Astrocyte of the hippocampus (primary cell): ENCODE measurements at regions not wholly inside any gene's neighbourhood (a gene's known extent, or its start where the extent isn't known, plus 50 kb on each side); places are given as distances from the start of the nearest gene placed in this dataset.
A peak's percentile ranks its signal among the peaks of the same experiment; 100 is the strongest.
"Not testable (repeated sequence)": the region's sequence is repeated elsewhere in the genome, so short reads cannot be mapped to it uniquely, and the experiment has no call there.

Source experiments
- DNase-seq: peaks from one replicate; pipeline ENCODE4 v3.0.0; 2011; ENCODE audit warnings: low read depth, low spot score

DNA sequence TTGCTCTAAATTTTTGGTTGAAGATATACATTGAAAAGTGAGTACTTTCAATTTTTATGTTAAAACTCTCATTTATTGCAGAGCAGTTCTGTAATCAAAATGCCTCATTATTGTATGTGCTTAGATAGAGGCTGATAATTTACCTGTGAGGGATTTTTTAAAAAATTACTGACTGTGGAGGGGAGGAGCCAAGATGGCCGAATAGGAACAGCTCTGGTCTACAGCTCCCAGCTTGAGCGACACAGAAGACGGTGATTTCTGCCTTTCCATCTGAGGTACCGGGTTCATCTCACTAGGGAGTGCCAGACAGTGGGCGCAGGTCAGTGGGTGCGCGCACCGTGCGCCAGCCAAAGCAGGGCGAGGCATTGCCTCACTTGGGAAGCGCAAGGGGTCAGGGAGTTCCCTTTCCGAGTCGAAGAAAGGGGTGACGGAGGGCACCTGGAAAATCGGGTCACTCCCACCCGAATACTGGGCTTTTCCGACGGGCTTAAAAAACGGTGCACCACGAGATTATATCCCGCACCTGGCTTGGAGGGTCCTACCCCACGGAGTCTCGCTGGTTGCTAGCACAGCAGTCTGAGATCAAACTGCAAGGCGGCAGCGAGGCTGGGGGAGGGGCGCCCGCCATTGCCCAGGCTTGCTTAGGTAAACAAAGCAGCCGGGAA lies 89.4 kb downstream of the DDX11 start:
- not testable (repeated sequence) for DNase-seq

DNA sequence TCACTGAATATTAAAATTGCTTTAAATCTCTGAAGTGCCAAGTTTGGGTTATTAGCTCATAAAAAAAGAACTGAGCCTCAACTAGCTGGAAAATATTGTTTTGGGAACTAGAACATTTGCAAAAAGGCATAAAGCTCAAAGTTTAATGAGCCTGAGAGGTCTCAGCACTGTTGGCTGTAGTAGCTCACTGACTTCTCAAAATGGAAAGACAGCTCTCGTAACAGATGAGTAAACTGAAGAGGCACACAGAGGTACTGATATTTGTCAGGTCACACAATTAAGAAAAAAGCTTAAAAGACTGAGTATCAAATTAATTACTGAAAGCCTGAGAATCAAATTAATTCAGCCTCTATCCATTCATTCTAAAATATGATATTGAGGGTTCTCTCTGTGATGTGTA lies 100.6 kb downstream of the DDX11 start:
- DNase-seq, result not testable (repeated sequence)

DNA sequence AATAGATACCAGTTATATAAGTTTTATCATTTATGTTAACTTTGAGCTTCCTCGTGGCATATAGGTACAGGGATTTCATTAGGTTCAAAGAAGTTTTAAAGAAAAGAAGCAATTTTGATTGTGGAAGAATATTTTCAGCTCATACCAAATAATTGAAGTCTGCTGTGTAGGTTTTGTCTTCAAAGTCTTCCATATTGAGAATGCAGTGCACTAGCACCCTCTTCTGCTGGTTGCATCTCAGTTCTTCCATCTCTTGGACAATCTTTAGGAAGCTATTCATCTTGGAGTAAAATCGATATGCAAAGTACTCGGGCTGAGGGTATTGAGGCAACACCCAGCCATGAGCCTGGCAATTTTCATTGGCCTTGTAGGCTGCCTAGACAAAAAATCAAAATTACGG lies 103.9 kb downstream of the DDX11 start:
- not testable (repeated sequence) for DNase-seq

DNA sequence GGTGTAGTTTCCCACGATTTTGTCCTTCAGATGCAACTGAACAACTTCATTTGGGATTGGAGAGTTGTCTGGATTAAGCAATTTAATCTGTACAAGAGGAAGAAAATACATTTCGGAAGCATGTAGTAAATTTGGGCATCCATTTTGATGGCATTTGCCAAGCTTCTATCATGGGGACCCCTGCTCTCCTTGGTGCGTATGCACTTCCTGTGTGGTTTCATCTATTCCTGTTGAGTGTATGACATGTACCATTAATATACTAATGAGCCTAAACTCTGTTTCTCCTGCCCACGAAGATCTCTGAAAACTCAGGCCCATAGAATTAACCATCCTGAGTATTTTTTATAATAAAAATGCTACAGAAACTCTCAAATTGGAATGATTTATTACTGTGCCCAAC lies 105.2 kb downstream of the DDX11 start:
- not testable (repeated sequence) for DNase-seq

DNA sequence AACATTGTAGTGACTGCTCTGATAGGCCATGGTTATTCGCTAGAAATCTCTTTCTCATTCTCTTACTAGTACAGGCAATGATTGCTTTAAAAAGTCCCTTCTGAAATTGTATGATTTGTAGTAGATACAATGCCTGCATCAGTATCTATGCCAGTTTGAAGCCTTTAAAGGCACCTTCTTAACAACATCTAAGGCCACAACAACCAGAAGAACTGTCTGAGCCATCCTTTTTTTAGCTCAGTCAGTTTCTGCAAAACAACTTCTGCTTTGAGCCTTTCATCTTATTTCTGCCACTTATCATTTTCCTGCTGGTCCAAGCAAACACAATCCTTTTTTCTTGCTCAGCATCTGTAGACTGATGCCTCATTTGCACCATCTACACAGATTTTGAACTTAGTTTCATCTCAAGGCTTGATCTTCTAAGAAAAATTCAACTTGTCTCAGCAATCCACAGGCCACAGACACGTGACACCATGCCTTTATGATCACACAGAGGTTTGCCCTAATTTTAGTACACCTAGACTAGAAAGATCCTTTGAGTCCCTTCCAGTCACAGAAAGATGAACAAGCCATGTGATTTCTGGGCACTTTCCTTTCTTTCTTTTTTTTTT lies 106.1 kb downstream of the DDX11 start:
- DNase-seq, result not testable (repeated sequence)

DNA sequence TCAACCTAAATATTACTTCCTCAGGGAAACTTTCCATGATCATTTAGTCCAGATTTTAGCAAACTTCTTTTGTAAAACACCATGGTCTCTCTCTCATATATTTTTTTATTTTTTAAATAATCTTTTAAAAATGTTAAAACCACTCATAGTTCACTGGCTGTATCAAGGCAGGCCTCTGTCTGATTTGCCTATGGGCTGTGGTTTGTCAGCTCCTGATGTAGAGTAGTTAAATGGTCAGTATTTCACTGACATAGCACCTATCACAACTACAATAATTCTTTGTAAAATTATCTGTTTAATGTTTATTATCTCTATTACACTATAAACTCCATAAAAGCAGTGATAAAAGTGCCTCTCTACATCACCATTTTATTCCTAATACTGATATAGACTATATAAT lies 108.9 kb downstream of the DDX11 start:
- DNase-seq, result not testable (repeated sequence)

DNA sequence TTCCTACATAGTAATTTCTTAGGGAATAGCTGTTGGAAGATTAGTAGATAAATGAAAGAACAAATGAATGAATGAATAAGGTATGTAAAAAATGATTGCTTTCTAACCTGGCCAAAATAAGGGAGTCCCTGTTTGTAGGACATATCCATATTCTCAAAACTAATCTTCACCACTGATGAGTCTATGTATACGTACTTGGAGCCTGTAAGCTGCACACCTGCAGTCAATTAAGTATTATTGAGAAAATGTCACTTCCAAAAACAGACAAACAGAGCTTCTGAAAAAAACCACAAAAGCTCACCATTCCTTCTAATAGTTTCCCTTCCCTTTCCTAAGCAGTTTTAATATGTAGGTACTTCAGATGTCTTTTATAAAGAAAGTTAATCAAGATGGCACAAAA lies 109.4 kb downstream of the DDX11 start:
- DNase-seq, result not testable (repeated sequence)

DNA sequence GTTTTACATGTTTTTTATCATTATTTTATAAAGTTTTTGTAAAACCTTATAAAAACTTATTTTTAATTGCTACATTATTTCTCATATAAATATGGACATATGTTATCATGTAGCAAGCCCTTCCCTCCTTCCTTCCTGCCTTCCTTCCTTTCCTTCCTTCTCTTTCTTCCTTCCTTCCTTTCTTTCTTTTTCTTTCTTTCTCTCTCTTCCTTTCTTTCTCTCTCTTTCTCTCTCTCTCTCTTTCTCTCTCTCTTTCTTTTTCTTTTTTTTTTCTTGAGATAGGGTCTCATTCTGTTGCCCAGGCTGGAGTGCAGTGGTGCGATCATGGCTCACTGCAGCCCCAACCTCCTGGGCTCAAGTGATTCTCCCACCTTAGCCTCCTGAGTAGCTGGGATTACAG lies 110.2 kb downstream of the DDX11 start:
- not testable (repeated sequence) for DNase-seq

DNA sequence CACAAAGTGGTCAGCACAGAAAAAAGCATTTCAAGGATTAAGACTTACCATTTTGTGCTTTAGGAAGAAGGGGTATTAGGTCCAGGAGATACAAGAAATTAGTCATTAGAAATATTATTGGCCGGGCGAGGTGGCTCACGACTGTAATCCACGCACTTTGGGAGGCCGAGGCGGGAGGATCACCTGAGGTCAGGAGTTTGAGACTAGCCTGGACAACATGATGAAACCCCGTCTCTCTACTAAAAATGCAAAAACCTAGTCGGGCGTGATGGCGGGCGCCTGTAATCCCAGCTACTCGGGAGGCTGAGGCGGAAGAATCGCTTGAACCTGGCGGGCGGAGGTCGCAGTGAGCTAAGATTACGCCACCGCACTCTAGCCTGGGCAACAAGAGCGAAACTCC lies 111.0 kb downstream of the DDX11 start:
- DNase-seq, result not testable (repeated sequence)

DNA sequence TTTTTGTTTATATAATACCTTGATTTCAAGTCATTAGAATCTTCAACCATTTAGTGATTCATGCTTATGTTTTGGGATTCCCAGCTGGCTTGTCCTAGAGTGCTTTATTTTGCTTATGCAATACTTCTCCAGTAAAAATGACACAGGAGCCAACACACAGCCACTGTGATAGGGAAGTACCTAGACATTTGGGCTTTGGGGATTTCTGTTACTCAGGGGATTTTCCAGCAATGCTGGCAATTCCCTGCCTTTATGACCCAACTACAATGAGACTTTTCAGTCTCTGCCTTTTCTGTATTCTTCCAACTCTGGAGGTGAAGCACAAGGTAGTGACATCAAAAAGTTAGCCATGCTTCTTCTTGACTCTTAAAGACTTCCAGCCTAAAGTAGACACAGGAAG lies 119.0 kb downstream of the DDX11 start:
- not testable (repeated sequence) for DNase-seq

DNA sequence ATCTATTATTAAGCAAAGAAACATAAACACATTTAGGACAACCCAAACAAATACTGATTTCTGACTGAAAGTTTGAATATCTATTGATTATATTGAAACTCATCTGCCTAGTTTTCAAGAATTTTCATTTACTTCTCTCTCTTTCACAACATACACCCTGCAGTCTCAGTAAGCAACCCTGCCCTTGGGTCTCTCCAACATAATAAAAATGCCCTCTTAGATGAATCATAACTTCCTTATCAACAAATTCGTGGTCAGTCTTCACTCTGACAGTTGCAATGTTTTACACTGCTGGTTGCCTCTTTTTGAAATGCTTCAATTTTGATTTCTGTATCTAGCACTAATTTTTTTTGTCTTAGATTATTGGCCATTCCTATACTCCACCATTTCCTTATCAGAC lies 122.0 kb downstream of the DDX11 start:
- DNase-seq, result not testable (repeated sequence)

DNA sequence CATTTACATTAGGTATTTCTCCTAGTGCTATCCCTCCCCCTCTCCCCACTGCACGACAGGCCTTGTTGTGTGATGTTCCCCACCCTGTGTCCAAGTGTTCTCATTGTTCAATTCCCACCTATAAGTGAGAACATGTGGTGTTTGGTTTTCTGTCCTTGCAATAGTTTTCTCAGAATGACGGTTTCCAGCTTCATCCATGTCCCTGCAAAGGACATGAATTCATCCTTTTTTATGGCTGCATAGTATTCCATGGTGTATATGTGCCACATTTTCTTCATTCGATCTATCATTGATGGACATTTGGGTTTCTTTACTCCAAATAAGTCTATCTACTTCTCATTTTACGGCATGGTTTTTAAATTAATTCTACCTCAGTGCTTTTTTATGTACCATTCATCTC lies 125.8 kb downstream of the DDX11 start:
- DNase-seq, result not testable (repeated sequence)

DNA sequence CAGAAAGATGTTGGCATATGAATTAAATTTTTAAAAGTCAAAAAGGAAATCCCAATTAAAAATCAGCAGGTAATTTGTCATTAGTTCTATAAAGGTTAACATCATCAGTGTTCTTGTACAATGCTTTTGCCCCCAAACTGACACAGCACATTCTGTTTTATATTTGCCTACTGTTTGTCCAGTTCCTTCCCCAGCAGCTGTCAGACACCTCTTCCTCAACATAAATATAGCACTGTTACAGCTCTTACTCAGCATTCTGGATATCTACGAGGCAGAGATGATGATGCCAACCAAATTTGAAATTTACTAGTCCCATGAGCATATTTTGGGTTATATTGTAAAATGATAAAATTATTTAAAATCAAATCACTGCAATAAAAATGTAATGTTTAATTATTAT lies 124.6 kb downstream of the SINHCAF start:
- no peak for DNase-seq

DNA sequence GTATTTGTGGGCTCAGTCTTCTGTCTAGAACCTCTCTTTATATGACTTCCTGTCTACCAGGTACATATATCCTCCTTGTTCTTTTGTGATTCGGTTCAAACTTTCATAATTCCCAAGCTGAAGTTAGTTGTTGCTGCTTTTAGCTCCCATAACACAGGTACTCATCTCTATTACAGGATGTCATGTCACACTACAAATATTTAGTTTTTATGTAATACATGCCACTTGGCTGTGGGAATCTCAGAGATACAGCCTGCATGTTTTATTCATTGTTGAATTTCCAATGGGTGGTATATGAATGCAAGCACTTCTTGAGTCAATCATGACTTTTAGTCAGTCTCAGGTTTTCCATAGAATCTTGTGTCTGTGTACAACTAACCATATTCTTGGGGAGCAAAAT lies 122.7 kb downstream of the SINHCAF start:
- no peak for DNase-seq

DNA sequence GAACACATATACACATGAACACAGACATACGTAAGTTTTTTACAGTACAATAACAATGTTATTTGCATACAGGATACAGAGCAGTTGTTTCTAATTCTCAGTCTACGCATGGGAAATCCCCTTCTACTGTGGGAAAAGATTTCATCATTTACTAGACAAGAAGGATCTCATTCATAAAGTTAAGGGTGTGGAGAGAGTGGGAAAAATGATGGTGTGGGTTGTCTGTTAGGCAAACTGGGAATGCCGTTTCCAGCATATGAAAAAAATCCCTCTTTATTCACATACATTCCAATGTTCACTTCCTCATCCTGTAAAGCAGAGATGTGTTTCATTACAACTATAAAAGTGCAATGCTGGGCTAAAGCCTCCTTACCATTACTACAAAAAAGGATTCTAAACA lies 120.9 kb downstream of the SINHCAF start:
- no peak for DNase-seq

DNA sequence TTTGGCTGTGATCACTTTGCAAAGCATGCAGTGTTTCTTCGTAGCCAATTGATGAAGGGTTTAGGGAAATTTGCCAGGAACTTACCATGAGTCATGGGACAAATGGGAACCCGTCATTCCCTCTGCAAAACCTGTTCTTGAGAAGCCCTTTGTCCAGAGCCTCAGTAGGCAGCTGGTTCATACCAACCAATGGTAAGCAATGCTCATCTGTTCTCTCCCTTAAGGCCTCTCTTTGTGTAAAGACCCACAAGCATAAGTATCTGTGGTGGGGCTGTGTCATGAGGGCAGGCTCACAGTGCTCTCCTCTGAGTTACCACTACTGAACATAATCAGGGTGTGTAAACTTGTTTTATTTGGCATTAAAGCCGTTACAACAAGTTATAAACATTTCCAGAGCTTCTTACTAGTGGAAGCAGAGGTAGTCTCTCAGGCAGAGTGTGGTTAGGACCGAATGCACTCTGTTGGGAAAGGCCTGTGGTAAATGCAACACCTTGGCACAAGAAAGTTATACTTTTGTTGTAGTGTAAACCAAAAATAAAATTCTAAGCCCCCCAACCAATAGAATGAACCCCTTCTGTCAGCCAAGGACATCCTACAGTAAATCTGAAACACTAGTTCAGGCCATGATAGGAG lies 119.8 kb downstream of the SINHCAF start:
- DNase-seq, result peak; percentile 76

DNA sequence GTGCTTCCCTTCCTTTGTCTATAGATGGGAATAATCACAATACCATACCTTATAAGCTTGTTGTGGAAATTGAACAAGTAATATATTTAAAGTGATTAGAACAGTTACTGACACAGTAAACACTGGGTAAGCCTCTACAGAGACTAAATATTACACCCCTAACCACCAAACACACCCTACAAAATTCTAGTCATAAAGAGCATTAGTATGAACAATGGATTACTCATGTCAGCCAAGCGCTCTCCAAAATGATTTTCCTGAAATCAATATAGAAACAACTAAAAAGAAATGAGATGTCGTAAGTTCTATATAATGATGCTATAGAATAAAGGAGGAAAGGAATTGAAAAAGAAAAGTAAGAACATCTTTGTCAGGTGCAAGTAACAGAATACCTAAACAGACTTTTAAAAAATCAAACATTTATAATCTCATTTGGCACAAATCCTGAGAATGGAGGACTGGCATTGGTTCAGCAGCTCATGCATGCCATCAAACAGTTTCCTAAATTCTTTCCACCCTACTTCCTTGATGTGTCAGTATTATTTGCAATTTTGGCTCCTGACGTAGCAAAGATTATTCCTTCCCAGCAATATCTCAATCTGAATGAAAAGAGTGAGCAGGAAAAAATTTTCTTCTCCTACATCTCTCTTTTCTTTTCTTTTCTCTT lies 118.0 kb downstream of the SINHCAF start:
- no peak for DNase-seq

DNA sequence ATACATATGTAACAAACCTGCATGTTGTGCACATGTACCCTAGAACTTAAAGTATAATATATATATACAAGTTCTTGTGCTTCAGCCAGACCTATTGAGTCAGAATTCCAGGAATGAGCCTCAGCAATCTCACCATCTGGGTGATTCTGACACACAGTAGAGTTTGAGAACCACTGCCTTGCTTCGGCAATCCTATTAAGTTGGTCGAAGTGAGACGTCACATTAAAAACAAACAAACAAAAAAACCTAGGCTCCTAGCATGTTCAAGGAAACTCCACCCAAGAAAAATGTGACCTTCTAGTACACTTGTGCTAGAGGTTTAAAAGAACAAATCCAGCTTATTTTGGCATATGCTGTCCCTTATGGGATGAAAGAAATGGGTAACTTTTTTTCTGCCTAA lies 115.8 kb downstream of the SINHCAF start:
- DNase-seq, result no peak

DNA sequence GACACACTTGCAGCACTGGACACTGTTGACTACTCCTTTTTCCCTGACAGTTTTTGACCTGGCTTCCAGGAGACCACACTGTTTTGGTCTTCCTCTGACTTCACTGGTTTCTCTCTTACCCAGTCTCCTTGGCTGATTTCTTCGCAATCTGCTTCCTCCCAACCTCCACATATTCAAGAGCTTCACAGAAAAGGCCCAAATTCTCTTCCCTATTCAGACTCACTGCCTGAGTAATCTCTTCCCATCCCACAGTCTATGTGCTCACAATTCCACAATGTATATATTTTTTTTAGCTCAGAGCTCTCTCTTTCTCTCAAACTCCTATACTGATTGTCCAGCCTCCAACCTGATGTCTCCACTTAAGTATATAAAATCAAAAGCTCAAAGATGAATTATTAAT lies 115.4 kb downstream of the SINHCAF start:
- DNase-seq, result no peak

DNA sequence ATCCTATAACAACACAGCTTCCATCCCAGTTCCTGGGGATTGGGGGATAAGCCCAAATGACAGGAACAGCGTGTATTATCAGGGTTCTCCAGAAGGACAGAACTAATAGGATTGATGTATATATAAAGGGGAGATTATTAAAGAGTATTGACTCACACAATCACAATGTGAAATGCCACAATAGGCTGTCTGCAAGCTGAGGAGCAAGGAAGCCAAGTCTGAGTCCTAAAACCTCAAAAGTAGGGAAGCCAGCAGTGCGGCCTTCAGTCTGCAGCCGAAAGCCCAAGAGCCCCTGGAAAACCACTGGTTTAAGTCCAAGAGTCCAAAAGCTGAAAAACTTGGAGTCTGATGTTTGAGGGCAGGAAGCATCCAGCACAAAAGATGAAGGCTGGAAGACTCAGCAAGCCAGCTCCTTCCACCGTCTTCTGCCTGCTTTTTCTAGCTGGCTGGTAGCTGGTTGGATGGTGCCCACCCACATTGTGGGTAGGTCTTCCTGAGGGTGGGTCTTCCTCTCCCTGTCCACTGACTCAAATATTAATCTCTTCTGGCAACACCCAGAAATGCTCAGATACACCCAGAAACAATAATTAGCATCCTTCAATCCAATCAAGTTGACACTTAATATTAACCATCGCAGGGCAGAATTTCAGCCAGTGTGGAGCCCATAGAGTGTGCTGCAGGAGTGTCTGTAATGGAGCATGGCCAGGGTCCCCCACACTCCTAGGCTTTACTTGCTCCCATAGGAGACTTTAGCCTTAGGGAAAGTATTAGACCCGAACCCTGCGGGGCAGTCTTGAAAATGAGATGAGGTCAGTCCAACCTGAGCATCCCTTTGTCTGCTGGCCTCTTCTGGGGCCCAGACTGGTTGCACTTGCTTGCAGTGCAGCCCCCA lies 111.1 kb downstream of the SINHCAF start:
- peak; percentile 46 for DNase-seq

DNA sequence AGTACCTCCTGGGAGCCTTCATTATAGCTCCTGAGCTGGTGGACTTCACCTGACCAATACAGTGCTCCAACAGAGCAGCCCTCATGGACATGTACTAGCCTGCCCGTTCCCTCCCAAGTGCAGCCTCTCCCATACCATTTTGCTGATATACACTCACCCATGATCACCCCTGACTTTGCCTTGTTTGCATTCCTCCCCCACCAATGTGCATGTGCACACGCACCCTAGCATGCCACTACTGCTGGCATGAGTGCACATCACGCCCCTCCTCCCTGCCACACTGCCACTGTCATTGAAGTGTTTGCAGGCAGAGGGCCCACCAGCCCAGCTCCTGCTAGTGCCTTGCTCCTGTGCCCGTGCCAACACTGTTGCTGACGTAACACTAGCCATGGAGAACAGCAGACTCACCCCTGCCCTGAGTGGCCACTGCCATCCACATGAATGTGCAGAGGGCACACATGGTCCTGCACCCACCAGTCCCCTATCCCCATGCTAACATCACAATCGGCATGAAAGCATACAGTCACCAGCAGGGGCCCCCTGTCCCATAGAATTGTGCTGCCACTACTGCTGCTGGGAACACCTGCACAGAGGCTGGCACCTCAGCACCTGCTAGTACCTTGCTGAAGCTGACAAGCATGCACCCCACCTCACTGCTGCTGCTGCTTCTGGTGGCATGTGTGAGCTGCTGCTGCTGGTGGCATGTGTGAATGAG lies 110.3 kb downstream of the SINHCAF start:
- DNase-seq, result no peak
